ENCODE measurements at regions not wholly inside any gene's neighbourhood (a gene's known extent, or its start where the extent isn't known, plus 50 kb on each side); places are given as distances from the start of the nearest gene placed in this dataset.

GRCh38 chr4:124025428-124025827 lies 628.8 kb downstream of the SPRY1 start:
- ChIA-PET CTCF (no interaction called here), POLR2A (no interaction called here)
- Mint-ChIP-seq H3K4me1 (no peaks in the 10 kb centered on the region), H3K9me3 (ENCODE audit: insufficient read depth) (no peaks in the 10 kb centered on the region), H3K27me3 (no peaks in the 10 kb centered on the region), H3K4me3 (no peak overlapping the region), H3K27ac (no peak overlapping the region)
- no peaks in the 10 kb centered on the region for H3K79me2 ChIP-seq (ENCODE audit: control insufficient read depth, insufficient read depth, low read length)
- ATAC-seq (ENCODE audit: low read depth) (no peak), DNase-seq (no peak)
- TF ChIP-seq EZH2 (IDR thresholded peaks at IDR 0.05; ENCODE audit: borderline replicate concordance, insufficient read depth, low read depth, low read length, poor library complexity, severe bottlenecking) (no peak), CTCF (IDR thresholded peaks at IDR 0.05) (no peak)
- no peak overlapping the region for H2AFZ ChIP-seq (ENCODE audit: insufficient read depth, low read depth, low read length, poor library complexity, severe bottlenecking)
- H3K36me3 ChIP-seq (replicated peaks in 1 of 2; ENCODE audit: control extremely low read depth in 1 of 2, control insufficient read depth in 1 of 2, extremely low read depth in 1 of 2, insufficient read depth in 2 of 2, low read length in 1 of 2) = no peaks in the 10 kb centered on the region
- WGBS (ENCODE audit: insufficient coverage) = 97% methylated on average over 6 of the region's 9 CpGs
- no peak overlapping the region for H3K9ac ChIP-seq (ENCODE audit: low read length)
- H3K27ac ChIP-seq (ENCODE audit: low read length in 2 of 2) = no peak overlapping the region
- H4K20me1 ChIP-seq (ENCODE audit: control insufficient read depth, insufficient read depth, low read length, poor library complexity, severe bottlenecking) = no peaks in the 10 kb centered on the region
- H3K4me3 ChIP-seq (ENCODE audit: control extremely low read depth in 1 of 5, extremely low read depth in 1 of 5, insufficient read depth in 1 of 5, low read depth in 2 of 5, low read length in 4 of 5) = no peak overlapping the region
- peaks cover 0 to 3% (median 0%) of the 10 kb centered on the region in 3 donors for H3K9me3 ChIP-seq (ENCODE audit: control extremely low read depth in 1 of 3, control insufficient read depth in 2 of 3, insufficient read depth in 1 of 3, low read length in 2 of 3)
- H3K4me2 ChIP-seq (replicated peaks; ENCODE audit: low read depth, low read length, poor library complexity, severe bottlenecking) = no peak overlapping the region
- no peaks in the 10 kb centered on the region for H3K27me3 ChIP-seq (replicated peaks in 1 of 4; ENCODE audit: control extremely low read depth in 1 of 4, control insufficient read depth in 3 of 4, insufficient read depth in 4 of 4, low read length in 3 of 4)
- no peaks in the 10 kb centered on the region for H3K4me1 ChIP-seq (ENCODE audit: control insufficient read depth in 2 of 2, insufficient read depth in 2 of 2, low read length in 2 of 2)
- intact Hi-C loops (cut with micrococcal nuclease) = no loop called here

- H3K4me2 ChIP-seq (replicated peaks; ENCODE audit: low read depth, low read length, poor library complexity, severe bottlenecking) = no peak overlapping the region
- H4K20me1 ChIP-seq (ENCODE audit: control insufficient read depth, insufficient read depth, low read length, poor library complexity, severe bottlenecking) = no peaks in the 10 kb centered on the region
- no peaks in the 10 kb centered on the region for H3K36me3 ChIP-seq (replicated peaks in 1 of 2; ENCODE audit: control extremely low read depth in 1 of 2, control insufficient read depth in 1 of 2, extremely low read depth in 1 of 2, insufficient read depth in 2 of 2, low read length in 1 of 2)
- intact Hi-C loops (cut with micrococcal nuclease) = no loop called here
- ATAC-seq (ENCODE audit: low read depth) = no peak
- no peaks in the 10 kb centered on the region for H3K79me2 ChIP-seq (ENCODE audit: control insufficient read depth, insufficient read depth, low read length)
- CTCF ChIA-PET = no interaction called here
- H3K9ac ChIP-seq (ENCODE audit: low read length) = no peak overlapping the region
- H3K27me3 ChIP-seq (replicated peaks in 1 of 4; ENCODE audit: control extremely low read depth in 1 of 4, control insufficient read depth in 3 of 4, insufficient read depth in 4 of 4, low read length in 3 of 4) = no peaks in the 10 kb centered on the region
- no peaks in the 10 kb centered on the region for H3K4me1 ChIP-seq (ENCODE audit: control insufficient read depth in 2 of 2, insufficient read depth in 2 of 2, low read length in 2 of 2)
- no peak for DNase-seq
- no peak overlapping the region for H3K4me3 ChIP-seq (ENCODE audit: control extremely low read depth in 1 of 5, extremely low read depth in 1 of 5, insufficient read depth in 1 of 5, low read depth in 2 of 5, low read length in 4 of 5)
- POLR2A ChIA-PET = no interaction called here
- no peaks in the 10 kb centered on the region for H3K9me3 ChIP-seq (ENCODE audit: control extremely low read depth in 1 of 3, control insufficient read depth in 2 of 3, insufficient read depth in 1 of 3, low read length in 2 of 3)
- H3K27ac ChIP-seq (ENCODE audit: low read length in 2 of 2) = no peak overlapping the region
- H3K9me3 Mint-ChIP-seq (ENCODE audit: insufficient read depth) = no peaks in the 10 kb centered on the region
- H3K4me1 Mint-ChIP-seq = no peaks in the 10 kb centered on the region
- no peaks in the 10 kb centered on the region for H3K27me3 Mint-ChIP-seq
- TF ChIP-seq EZH2 (IDR thresholded peaks at IDR 0.05; ENCODE audit: borderline replicate concordance, insufficient read depth, low read depth, low read length, poor library complexity, severe bottlenecking) = no peak
- H3K4me3 Mint-ChIP-seq = no peak overlapping the region
- WGBS (ENCODE audit: insufficient coverage) = 91% methylated on average over 3 of the region's 4 CpGs
- H2AFZ ChIP-seq (ENCODE audit: insufficient read depth, low read depth, low read length, poor library complexity, severe bottlenecking) = no peak overlapping the region
- no peak overlapping the region for H3K27ac Mint-ChIP-seq
Measured at GRCh38 chr4:124028182-124028581, 631.6 kb downstream of the SPRY1 start.

Measured in B cell (primary cell).